Heart right ventricle (tissue), 16 donors: ENCODE measurements at regions not wholly inside any gene's neighbourhood (a gene's known extent, or its start where the extent isn't known, plus 50 kb on each side); places are given as distances from the start of the nearest gene placed in this dataset.

Experiments used
- ATAC-seq, 8 donors: fragments of 200-7000 bp; cut with Tn5 transposase; one replicate each; pipeline ENCODE4 v1.9.1; 2020; ENCODE audit warnings: mild to moderate bottlenecking in 8 of 8, moderate library complexity in 8 of 8, moderate number of reproducible peaks in 1 of 8
- DNase-seq, 2 donors: peaks; one replicate each; pipeline ENCODE4 v3.0.0-alpha.2; 2020
- H3K27ac ChIP-seq, 10 donors: fragments of 200-600 bp; sonication (generic) in 2 of 10; one replicate each; pipeline versions ENCODE4 v1.5.0 to v1.8.0; 2020 to 2022; ENCODE audit warnings: mild to moderate bottlenecking in 3 of 10
- H3K27me3 ChIP-seq, 7 donors: fragments of 200-600 bp; one replicate each; pipeline ENCODE4 v1.8.0; 2021 to 2022; ENCODE audit warnings: mild to moderate bottlenecking in 2 of 7
- H3K36me3 ChIP-seq, 9 donors: fragments of 200-600 bp; sonication (generic) in 1 of 9; one replicate each; pipeline versions ENCODE4 v1.5.0 to v1.8.0; 2020 to 2022; ENCODE audit warnings: mild to moderate bottlenecking in 2 of 9
- H3K4me1 ChIP-seq, 9 donors: fragments of 200-600 bp; sonication (generic) in 1 of 9; one replicate each; pipeline versions ENCODE4 v1.5.0 to v1.8.0; 2020 to 2022; ENCODE audit warnings: mild to moderate bottlenecking in 4 of 9
- H3K4me3 ChIP-seq, 10 donors: fragments of 200-600 bp; sonication (generic) in 2 of 10; one replicate each; pipeline versions ENCODE4 v1.5.0 to v1.8.0; 2020 to 2022; ENCODE audit warnings: mild to moderate bottlenecking in 7 of 10, moderate library complexity in 2 of 10
- H3K9me3 ChIP-seq, 11 donors: fragments of 200-600 bp in 10 of 11; sonication (generic) in 2 of 11; one replicate each; pipeline versions ENCODE4 v1.5.0 to v1.8.0; 2013 to 2022; ENCODE audit warnings: mild to moderate bottlenecking in 2 of 11, control low read depth in 1 of 11, moderate library complexity in 1 of 11
- CTCF ChIP-seq, 9 donors: fragments of 200-600 bp; sonication (generic) in 2 of 9; IDR thresholded peaks; one replicate each; pipeline versions ENCODE4 v1.5.0 to v1.8.0; 2021 to 2022; ENCODE audit warnings: antibody characterized with exemption in 9 of 9, mild to moderate bottlenecking in 5 of 9, moderate library complexity in 1 of 9
- WGBS, 2 donors: extraction: QIAGEN DNeasy Blood & Tissue Kit; methylation state at CpG; one replicate each; pipeline ENCODE4 v1.1.7; 2013; ENCODE audit warnings: inconsistent platforms in 1 of 2; 5-methylcytosine and 5-hydroxymethylcytosine counted together
- intact Hi-C, 10 donors: fragments of 100-400 bp; cut with DNase I; formaldehyde crosslinking; loops; one replicate each; pipeline versions ENCODE4 v1.11.1 to v1.14.2; 2022
- donor health status: Arrhythmogenic right ventricular cardiomyopathy.
- donor health status: ischemic (EF 13 %, LVEDD 7.1; RV severe dilation, severe dysfunction).
- donor health status: healthy with polysubstance abuse.
- donor health status: DM: no; HTN: yes; CAD: no.
- donor health status: DM: no; HTN: no; CAD: no.
- donor health status: ischemic (EF 25% LVEDD 6.9; RV normal size, moderate dysfunction).
- donor health status: ischemic (EF 25% LVEDD 5.7; RV mildly dilated, moderate dysfunction).
- donor health status: healthy.
- donor health status: DM: yes; HTN: yes; CAD: no.
- donor health status: Ischemic cardiomyopathy.
- donor health status: ischemic (EF 35%, LVEDD 5.7; RV mildly dilated, moderate dysfunction).
- donor health status: nonischemic (EF 11% LVEDD 7.7; RV severe dilation, severe dysfunction).
- donor health status: DM: yes; HTN: yes; CAD: no.
- donor health status: PGD.
- donor health status: ischemic (EF 29% LVEDD 5.4; RV normal size, mild dysfunction).
- donor health status: nonischemic (EF 23%, LVEDD 6.1; RV moderate dilation, normal function).

GRCh38 chr12:24015833-24016160 lies 66.3 kb upstream of the SOX5 start:
- intact Hi-C loops, result no loop called here

GRCh38 chr12:24014915-24015832 lies 65.7 kb upstream of the SOX5 start:
- WGBS, 2 donors, result 87 to 88% methylated on average over 10 of the region's 10 CpGs
- TF ChIP-seq CTCF (IDR thresholded peaks at IDR 0.05), result no peak
- intact Hi-C loops, result no loop called here
- DNase-seq (no peak), ATAC-seq (no peak)
- Histone ChIP-seq H3K9me3 (no peaks in the 10 kb centered on the region), H3K36me3 (no peaks in the 10 kb centered on the region), H3K4me3 (no peak overlapping the region), H3K27me3 (no peaks in the 10 kb centered on the region), H3K27ac (no peak overlapping the region), H3K4me1 (no peaks in the 10 kb centered on the region)

More at GRCh38 chr12:24015833-24016160, 66.3 kb upstream of the SOX5 start:
- DNase-seq (no peak), ATAC-seq (no peak)
- WGBS, 2 donors, result 98 to 100% methylated on average over 2 of the region's 2 CpGs
- Histone ChIP-seq H3K27ac (no peak overlapping the region), H3K4me1 (no peaks in the 10 kb centered on the region), H3K9me3 (no peaks in the 10 kb centered on the region), H3K4me3 (no peak overlapping the region), H3K27me3 (no peaks in the 10 kb centered on the region), H3K36me3 (no peaks in the 10 kb centered on the region)
- no peak for TF ChIP-seq CTCF (IDR thresholded peaks at IDR 0.05)

- 76 to 85% methylated on average over 4 of the region's 4 CpGs for WGBS, 2 donors
- Histone ChIP-seq H3K36me3 (no peaks in the 10 kb centered on the region), H3K4me1 (no peaks in the 10 kb centered on the region), H3K27me3 (no peaks in the 10 kb centered on the region), H3K9me3 (no peaks in the 10 kb centered on the region), H3K4me3 (no peak overlapping the region), H3K27ac (no peak overlapping the region)
- DNase-seq, result no peak
- no peak for TF ChIP-seq CTCF (IDR thresholded peaks at IDR 0.05)
- intact Hi-C loops, result no loop called here
- no peak for ATAC-seq
Measured at GRCh38 chr12:24014240-24014639, 64.8 kb upstream of the SOX5 start.

- Histone ChIP-seq H3K4me3 (no peak overlapping the region), H3K27ac (no peak overlapping the region), H3K4me1 (no peaks in the 10 kb centered on the region), H3K27me3 (no peaks in the 10 kb centered on the region), H3K36me3 (no peaks in the 10 kb centered on the region), H3K9me3 (no peaks in the 10 kb centered on the region)
- ATAC-seq (no peak), DNase-seq (no peak)
- whole genome bisulfite sequencing, 2 donors, result 88 to 95% methylated on average over 1 of the region's 1 CpG
- intact Hi-C loops, result no loop called here
- peak in 3 of 9 donors; percentile 10 to 37 (median 11) for TF ChIP-seq CTCF (IDR thresholded peaks at IDR 0.05)
Measured at GRCh38 chr12:24012528-24012927, 63.1 kb upstream of the SOX5 start.
